ENCODE measurements at regions not wholly inside any gene's neighbourhood (a gene's known extent, or its start where the extent isn't known, plus 50 kb on each side); places are given as distances from the start of the nearest gene placed in this dataset.

- no peak for DNase-seq
- Histone ChIP-seq H3K27me3 (replicated peaks; ENCODE audit: insufficient read depth) (no peaks in the 10 kb centered on the region), H3K79me2 (ENCODE audit: insufficient read depth) (no peaks in the 10 kb centered on the region), H4K20me1 (ENCODE audit: insufficient read depth) (no peaks in the 10 kb centered on the region), H3F3A (ENCODE audit: insufficient read depth) (no peaks in the 10 kb centered on the region), H3K4me2 (ENCODE audit: unreplicated experiment) (no peak overlapping the region), H3K4me1 (ENCODE audit: insufficient read depth) (no peaks in the 10 kb centered on the region), H3K9me2 (ENCODE audit: insufficient read depth) (no peaks in the 10 kb centered on the region), H2AFZ (no peak overlapping the region), H3K9ac (no peak overlapping the region), H3K27ac (no peak overlapping the region), H3K4me3 (no peak overlapping the region), H3K9me3 (ENCODE audit: low read depth) (no peaks in the 10 kb centered on the region), H3K36me3 (ENCODE audit: low read depth) (no peaks in the 10 kb centered on the region)
- in situ Hi-C loops (cut with MboI): no loop called here
- TF ChIP-seq EZH2 (IDR thresholded peaks at IDR 0.05; ENCODE audit: insufficient read depth, poor library complexity, severe bottlenecking): no peak
- no peak for TF ChIP-seq EZH2phosphoT487 (IDR thresholded peaks at IDR 0.05; ENCODE audit: insufficient read depth, low read depth)
These were observed 1593.2 kb downstream of the C4orf33 start for GRCh38 chr4:130689181-130689580.

- TF ChIP-seq EZH2phosphoT487 (IDR thresholded peaks at IDR 0.05; ENCODE audit: insufficient read depth, low read depth) (no peak), EZH2 (IDR thresholded peaks at IDR 0.05; ENCODE audit: insufficient read depth, poor library complexity, severe bottlenecking) (no peak)
- Histone ChIP-seq H4K20me1 (ENCODE audit: insufficient read depth) (no peaks in the 10 kb centered on the region), H3F3A (ENCODE audit: insufficient read depth) (no peaks in the 10 kb centered on the region), H3K4me1 (ENCODE audit: insufficient read depth) (no peaks in the 10 kb centered on the region), H3K4me2 (ENCODE audit: unreplicated experiment) (no peak overlapping the region), H3K27me3 (replicated peaks; ENCODE audit: insufficient read depth) (no peaks in the 10 kb centered on the region), H3K36me3 (ENCODE audit: low read depth) (no peaks in the 10 kb centered on the region), H3K27ac (no peak overlapping the region), H3K4me3 (no peak overlapping the region), H3K9me2 (ENCODE audit: insufficient read depth) (no peaks in the 10 kb centered on the region), H3K9me3 (ENCODE audit: low read depth) (no peaks in the 10 kb centered on the region), H2AFZ (no peak overlapping the region), H3K9ac (no peak overlapping the region), H3K79me2 (ENCODE audit: insufficient read depth) (no peaks in the 10 kb centered on the region)
- in situ Hi-C loops (cut with MboI): no loop called here
- 40 to 46% methylated on average over 2 of the region's 2 CpGs for WGBS, 2 experiments (ENCODE audit: low coverage in 1 of 2, low lambda C conversion rate in 2 of 2, missing lambda C conversion rate in 2 of 2)
- DNase-seq: no peak
These were observed 1602.3 kb downstream of the C4orf33 start for GRCh38 chr4:130698251-130698650.

- no peak for DNase-seq
- in situ Hi-C loops (cut with MboI): no loop called here
- Histone ChIP-seq H3K79me2 (ENCODE audit: insufficient read depth) (no peaks in the 10 kb centered on the region), H4K20me1 (ENCODE audit: insufficient read depth) (no peaks in the 10 kb centered on the region), H3K9me2 (ENCODE audit: insufficient read depth) (no peaks in the 10 kb centered on the region), H3K9me3 (ENCODE audit: low read depth) (no peaks in the 10 kb centered on the region), H3K4me1 (ENCODE audit: insufficient read depth) (no peaks in the 10 kb centered on the region), H3K36me3 (ENCODE audit: low read depth) (no peaks in the 10 kb centered on the region), H3K9ac (no peak overlapping the region), H3K4me3 (no peak overlapping the region), H3K27me3 (replicated peaks; ENCODE audit: insufficient read depth) (no peaks in the 10 kb centered on the region), H2AFZ (no peak overlapping the region), H3F3A (ENCODE audit: insufficient read depth) (no peaks in the 10 kb centered on the region), H3K4me2 (ENCODE audit: unreplicated experiment) (no peak overlapping the region), H3K27ac (no peak overlapping the region)
- no peak for TF ChIP-seq EZH2 (IDR thresholded peaks at IDR 0.05; ENCODE audit: insufficient read depth, poor library complexity, severe bottlenecking)
- TF ChIP-seq EZH2phosphoT487 (IDR thresholded peaks at IDR 0.05; ENCODE audit: insufficient read depth, low read depth): no peak
- WGBS, 2 experiments (ENCODE audit: low coverage in 1 of 2, low lambda C conversion rate in 2 of 2, missing lambda C conversion rate in 2 of 2): 8 to 11% methylated on average over 5 of the region's 5 CpGs
These were observed 1603.1 kb downstream of the C4orf33 start for GRCh38 chr4:130699004-130699403.

- Histone ChIP-seq H3K4me3 (no peak overlapping the region), H3K9me3 (ENCODE audit: low read depth) (no peaks in the 10 kb centered on the region), H3K9me2 (ENCODE audit: insufficient read depth) (no peaks in the 10 kb centered on the region), H3K27me3 (replicated peaks; ENCODE audit: insufficient read depth) (no peaks in the 10 kb centered on the region), H3K4me2 (ENCODE audit: unreplicated experiment) (no peak overlapping the region), H2AFZ (no peak overlapping the region), H3K27ac (no peak overlapping the region), H3K9ac (no peak overlapping the region), H3K79me2 (ENCODE audit: insufficient read depth) (no peaks in the 10 kb centered on the region), H3K4me1 (ENCODE audit: insufficient read depth) (no peaks in the 10 kb centered on the region), H3F3A (ENCODE audit: insufficient read depth) (no peaks in the 10 kb centered on the region), H4K20me1 (ENCODE audit: insufficient read depth) (no peaks in the 10 kb centered on the region), H3K36me3 (ENCODE audit: low read depth) (no peaks in the 10 kb centered on the region)
- DNase-seq: no peak
- TF ChIP-seq EZH2phosphoT487 (IDR thresholded peaks at IDR 0.05; ENCODE audit: insufficient read depth, low read depth) (no peak), EZH2 (IDR thresholded peaks at IDR 0.05; ENCODE audit: insufficient read depth, poor library complexity, severe bottlenecking) (no peak)
- WGBS, 2 experiments (ENCODE audit: low coverage in 1 of 2, low lambda C conversion rate in 2 of 2, missing lambda C conversion rate in 2 of 2): 31 to 41% methylated on average over 8 of the region's 8 CpGs
- in situ Hi-C loops (cut with MboI): no loop called here
These were observed 1607.4 kb downstream of the C4orf33 start for GRCh38 chr4:130703211-130703935.

GRCh38 chr4:130705023-130705422 is 1609.1 kb downstream of the C4orf33 start:
- Histone ChIP-seq H3K9me2 (ENCODE audit: insufficient read depth) (no peaks in the 10 kb centered on the region), H3K36me3 (ENCODE audit: low read depth) (no peaks in the 10 kb centered on the region), H4K20me1 (ENCODE audit: insufficient read depth) (no peaks in the 10 kb centered on the region), H3K9ac (no peak overlapping the region), H3K9me3 (ENCODE audit: low read depth) (no peaks in the 10 kb centered on the region), H3F3A (ENCODE audit: insufficient read depth) (no peaks in the 10 kb centered on the region), H2AFZ (no peak overlapping the region), H3K4me3 (no peak overlapping the region), H3K4me2 (ENCODE audit: unreplicated experiment) (no peak overlapping the region), H3K79me2 (ENCODE audit: insufficient read depth) (no peaks in the 10 kb centered on the region), H3K4me1 (ENCODE audit: insufficient read depth) (no peaks in the 10 kb centered on the region), H3K27me3 (replicated peaks; ENCODE audit: insufficient read depth) (no peaks in the 10 kb centered on the region), H3K27ac (no peak overlapping the region)
- in situ Hi-C loops (cut with MboI): no loop called here
- TF ChIP-seq EZH2phosphoT487 (IDR thresholded peaks at IDR 0.05; ENCODE audit: insufficient read depth, low read depth): no peak
- no peak for TF ChIP-seq EZH2 (IDR thresholded peaks at IDR 0.05; ENCODE audit: insufficient read depth, poor library complexity, severe bottlenecking)
- no peak for DNase-seq

Data from GM23248 (cell line).